HG03039 (cell line): ENCODE measurements at regions not wholly inside any gene's neighbourhood (a gene's known extent, or its start where the extent isn't known, plus 50 kb on each side); places are given as distances from the start of the nearest gene placed in this dataset.

ENCODE experiments used
- ATAC-seq: cut with Tn5 transposase; IDR thresholded peaks from one replicate; pipeline ENCODE4 v1.9.1; 2021; ENCODE audit warnings: mild to moderate bottlenecking, moderate library complexity; ENCODE audit not compliant: unreplicated experiment

DNA sequence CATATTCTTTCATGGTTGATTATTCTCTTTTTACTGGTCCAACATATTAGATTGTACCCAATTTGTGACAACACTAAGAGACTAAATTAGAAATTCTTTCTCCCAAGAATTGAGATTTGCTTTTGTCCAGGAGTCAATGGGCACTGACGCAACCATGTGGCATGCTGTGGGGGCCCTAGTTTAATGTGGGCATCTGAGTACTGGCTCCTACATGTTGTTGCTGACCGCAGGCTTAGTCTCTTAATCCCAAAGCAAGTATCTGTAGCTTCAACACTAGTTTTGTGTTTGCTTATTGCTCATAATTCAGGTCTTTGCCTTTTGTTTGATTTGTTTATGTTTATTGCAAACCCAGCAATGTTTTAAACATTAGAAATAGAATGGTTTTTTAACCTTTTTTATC lies 263.4 kb upstream of the NDST4 start:
- ATAC-seq = no peak

DNA sequence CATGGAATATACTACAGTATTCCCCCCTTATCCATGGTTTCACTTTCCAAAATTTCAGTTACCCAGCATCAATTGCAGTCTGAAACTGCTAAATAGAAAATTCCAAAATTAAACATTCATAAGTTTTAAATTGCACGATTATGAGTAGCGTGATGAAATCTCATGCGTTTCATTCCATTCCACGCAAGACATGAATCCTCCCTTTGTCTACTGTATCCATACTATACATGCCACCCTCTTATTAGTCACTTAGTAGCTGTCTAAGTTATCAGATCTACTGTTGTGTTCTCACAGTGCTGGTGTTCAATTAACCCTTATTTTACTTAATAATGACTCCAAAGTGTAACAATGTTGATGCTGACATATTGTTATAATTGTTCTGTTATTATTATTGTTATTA lies 261.2 kb upstream of the NDST4 start:
- ATAC-seq = no peak

DNA sequence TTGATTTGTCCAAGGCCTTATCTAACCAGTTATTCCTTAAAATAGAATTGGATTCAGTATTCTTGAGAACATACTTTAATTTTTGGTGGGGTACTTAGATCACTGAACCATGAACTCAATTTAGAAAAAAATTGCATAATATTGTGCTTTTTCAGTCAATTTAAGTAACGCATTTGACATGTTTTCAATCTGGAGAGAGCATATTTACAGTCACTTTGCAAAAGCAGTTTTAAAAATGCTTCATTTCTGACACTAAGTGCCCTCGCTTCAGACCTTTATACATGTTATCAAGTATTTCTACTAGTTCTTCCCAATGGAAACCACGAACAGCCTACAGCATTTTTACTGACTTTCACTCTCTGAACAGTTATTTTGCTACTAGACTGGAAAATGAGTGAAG lies 257.1 kb upstream of the NDST4 start:
- ATAC-seq = no peak

DNA sequence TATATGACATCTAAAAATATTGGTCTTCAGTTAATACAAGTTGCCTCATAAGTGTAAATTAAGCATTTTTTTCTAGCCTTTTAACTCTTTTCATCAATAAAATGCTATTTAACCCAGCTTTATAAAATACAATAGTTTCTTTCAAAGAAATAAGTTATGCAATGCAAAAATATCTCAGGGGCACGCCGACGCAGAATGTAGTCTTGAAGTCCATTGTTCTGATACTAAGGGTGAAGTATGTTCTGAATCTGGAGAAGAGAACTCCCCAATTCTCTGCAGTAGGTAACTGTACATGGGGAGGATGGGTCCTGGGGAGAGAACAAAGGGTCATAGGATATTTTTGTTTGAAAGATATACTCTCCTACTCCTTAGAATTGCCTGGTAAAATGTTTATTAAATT lies 256.6 kb upstream of the NDST4 start:
- ATAC-seq = no peak

DNA sequence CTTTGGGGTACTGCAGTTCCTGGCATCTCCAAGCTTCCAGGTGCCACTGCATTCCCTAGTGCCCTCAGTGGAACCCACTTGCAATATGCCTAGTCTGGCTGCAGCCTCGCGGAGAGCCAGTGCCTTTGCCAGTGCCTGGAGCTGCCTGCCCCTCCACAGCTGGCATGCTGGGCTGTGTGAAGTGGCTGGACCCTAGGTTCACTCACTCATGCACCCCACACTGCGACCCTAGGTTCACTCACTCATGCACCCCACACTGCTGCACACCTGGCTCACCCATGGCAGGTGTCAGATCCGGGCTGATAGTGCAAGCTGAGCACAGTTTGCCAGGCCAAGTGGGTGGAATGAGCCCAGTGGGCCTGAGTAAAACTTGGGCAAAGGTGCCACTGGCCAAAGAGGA lies 253.0 kb upstream of the NDST4 start:
- ATAC-seq = no peak

DNA sequence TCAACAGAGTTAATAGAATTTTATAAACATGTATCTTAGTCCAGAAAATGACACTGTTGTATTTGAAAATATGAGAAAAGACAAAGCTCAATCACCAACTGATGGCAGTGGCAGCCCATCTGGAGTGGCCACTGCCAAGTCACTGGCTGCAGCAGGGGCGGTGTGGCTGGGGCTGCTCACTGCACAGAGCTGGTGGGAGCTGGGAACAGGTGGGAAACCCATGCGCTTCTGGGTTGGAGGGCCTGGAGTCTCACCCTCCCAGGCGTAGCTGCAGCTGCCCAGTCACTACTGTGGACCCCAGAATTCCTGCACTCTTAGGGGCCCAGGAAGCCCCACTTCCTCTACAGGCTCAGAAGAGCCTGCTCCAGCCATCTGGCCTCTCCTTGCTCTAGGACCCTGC lies 251.8 kb upstream of the NDST4 start:
- ATAC-seq = no peak

DNA sequence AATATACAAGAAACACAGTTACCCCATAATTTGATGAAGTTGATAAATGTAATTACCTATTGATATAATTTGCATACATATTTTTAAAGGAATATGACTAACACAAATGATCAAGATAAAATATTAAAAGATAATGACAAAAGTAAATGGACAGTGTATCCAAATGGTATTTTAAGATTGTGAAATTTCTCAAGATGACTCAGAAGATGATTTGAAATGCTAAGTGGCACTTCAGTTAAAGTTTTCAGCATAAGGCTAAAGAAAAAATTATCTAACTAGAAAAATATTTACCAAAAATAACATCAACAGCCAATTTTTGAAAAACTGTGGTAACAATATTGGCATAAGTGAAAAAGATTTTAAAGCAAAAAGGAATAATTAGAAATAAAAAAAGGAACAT lies 248.4 kb upstream of the NDST4 start:
- no peak for ATAC-seq

DNA sequence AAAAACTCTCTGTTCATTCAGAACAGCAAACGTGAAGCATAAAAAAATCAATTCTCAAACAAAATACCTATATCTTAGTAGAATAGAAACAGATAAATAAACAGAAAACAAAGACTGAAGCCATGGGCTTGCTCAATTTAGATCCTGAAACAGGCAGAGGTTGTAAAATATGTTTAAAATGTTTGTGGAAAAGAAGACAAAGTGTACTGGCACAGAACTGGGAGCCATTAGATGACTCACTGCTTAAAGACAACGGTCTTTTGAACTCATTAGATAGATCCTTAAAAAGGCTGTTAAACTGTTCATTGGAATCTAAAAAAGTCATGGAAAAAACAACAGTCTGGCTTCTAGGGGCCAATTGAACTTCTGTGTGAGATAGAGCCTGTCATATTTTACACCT lies 247.0 kb upstream of the NDST4 start:
- no peak for ATAC-seq

DNA sequence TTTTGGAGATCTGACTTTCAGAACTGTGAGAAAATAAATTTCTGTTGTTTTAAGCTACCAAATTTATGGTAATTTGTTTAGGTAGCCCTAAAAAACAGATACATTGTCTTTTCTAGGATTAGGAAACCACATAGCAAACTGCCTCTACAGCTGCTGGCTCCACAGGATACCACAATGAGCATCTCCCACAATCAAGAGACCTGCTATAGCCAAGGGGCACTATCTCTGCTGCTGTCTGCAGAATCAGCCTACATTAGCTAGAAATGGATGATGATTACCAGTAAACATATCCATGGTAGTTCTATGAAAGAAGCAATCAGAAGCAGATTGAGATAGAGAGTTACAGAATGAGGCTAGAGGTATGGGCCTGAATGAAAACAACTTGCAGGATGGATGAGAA lies 244.4 kb upstream of the NDST4 start:
- ATAC-seq = no peak

DNA sequence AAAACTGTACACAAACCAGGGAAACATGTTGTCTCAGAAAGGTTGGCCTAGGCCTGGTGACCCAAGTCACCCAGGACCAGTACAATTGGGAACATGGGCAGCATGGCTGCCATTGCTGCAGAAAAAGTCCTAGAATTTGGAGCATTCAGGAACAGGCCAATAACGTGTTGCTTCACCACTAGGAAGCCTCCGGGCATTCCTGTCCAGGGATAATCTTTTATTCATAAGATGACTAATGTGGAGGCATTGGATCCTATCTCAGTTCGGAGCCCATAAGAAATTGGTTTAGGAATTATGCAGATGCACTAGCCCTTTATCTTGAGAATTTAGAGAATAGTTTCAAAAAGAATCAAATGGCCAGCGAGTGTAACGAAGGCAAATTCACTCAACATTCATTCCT lies 242.8 kb upstream of the NDST4 start:
- ATAC-seq = no peak

DNA sequence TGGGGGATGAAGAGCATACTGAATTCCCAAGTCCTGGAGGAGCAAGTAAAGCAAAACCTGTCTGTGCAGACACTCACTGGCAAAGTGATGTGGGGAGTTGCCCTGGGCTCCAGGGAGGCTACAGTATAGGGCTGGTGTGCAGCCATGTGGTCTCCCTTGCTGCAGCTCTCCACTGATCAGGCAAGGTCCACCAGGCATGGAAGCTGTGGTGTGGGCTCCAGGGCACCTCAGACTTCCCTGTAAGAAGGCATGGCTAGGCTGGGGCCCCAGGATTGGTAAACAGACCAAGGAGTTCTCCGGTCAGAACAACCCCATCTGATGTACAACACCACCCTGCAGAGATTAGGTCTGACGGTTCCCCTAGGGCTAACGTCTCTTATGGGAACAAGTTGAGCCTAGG lies 241.9 kb upstream of the NDST4 start:
- ATAC-seq = no peak

DNA sequence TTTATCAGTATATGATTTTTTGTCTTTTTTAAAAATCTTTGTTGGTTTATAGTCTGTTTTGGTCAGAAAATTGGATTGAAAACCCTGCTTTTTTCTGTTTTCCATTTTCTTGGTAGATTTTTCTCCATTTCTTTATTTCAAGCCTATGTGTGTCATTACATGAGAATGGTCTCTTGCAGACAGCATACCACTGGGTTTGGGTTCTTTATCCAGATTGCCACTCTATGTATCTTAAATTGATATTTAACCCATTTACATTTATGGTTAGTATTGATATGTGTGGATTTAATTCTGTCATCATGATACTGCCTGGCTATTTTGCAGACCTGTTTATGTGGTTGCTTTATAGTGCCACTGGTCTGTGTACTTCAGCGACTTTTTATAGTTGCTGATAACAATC lies 239.9 kb upstream of the NDST4 start:
- no peak for ATAC-seq

DNA sequence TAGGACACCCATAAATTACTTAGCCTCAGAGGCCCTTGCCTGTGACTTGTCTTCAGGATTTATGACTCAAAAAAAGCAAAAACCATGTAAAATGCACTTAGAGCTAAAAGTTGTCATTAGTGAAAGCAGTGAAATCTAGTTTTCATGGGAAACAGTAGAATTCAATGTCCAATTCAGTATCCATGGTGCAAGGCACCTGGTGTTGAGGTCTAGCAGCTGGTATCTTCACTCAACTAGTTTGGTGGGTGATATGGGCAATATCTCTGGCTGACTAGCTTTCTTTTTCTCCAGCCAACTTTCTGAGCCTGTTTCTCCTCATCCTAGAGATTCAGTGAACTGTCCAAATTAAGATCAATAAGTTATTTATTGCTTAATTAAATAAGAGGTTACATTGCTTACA lies 229.8 kb upstream of the NDST4 start:
- ATAC-seq = no peak

DNA sequence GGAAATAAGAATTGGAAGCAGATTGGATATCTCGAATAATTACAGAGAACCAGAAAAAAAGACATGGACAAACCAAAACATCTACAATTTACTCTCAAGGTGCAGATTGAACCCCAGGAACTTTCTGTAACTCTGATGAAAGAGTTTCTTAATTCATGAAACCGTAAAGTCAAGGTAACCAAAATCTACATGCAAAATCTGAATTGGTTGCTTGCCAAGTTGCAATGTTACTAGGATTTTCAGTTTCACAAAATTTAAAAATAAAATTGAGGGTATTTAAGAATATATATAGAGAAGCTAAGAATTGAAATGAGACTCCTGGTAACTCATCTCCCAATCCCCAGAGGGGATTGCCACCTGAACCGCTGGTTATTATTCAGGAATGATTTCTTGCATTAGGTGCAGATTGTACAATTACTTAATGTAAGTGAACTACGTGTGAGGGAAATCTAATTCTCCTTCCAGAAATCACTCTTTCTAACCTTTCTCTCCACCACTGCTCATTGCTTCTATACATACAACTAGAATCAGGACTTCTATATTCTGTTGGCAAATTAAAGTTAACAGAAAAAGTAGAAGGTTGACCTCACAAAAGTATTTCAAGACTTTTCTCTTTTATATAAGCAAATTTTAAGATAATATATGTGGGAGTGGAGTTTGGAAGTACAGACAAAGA lies 221.5 kb upstream of the NDST4 start:
- no peak for ATAC-seq

DNA sequence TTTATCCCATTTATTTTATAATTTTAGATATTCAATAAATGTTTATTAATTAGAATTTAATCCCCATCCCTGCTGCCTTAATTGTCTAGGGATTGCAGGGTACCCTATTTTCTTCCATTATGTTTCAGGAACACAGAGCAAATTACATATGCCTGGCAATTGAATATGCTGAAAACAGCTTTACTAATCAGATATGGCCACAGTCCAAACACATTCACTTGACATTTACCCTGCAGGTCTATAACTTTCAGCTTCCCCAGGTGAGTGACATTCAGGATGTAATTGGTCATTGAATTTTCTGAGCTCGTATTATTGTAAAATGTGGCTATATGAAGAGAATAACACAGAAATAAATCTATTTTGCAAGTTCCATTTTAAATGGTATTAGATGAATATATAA lies 218.7 kb upstream of the NDST4 start:
- no peak for ATAC-seq

DNA sequence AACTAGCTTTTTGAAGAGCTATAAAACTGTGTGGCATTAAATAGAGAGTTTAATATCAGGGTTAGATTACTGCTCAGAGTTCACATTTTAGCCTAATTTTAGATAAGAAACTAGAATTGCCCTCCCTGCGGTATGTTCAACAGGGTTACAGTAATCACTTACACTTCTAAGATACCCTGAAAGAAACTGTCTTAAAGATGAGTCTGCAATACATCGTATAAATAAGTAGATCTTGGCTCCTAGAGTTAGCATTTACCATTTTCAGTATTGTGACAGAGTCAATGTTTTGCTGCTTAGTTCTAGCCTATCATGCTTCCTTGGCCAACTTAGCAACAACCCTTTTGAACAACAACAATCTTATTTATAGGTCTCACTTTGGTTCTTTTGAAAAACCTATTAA lies 217.8 kb upstream of the NDST4 start:
- ATAC-seq = no peak

DNA sequence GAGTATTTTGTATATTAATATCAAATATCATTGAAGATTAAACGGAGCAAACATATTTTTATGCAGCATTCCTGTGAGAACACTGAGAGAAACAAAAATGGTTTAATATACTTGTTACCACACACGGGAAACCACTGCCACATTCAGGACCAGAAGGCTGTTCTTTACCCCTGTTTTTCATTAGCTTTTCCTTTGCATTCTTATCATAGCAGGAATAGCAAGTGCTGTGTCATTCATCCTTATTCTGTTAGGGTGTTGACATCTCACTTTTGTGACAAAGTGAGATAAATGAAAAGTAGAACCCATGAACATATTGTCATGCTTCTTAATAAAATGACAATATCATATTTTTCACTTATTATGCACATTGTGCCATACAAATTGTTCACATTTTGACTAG lies 212.4 kb upstream of the NDST4 start:
- ATAC-seq = no peak

DNA sequence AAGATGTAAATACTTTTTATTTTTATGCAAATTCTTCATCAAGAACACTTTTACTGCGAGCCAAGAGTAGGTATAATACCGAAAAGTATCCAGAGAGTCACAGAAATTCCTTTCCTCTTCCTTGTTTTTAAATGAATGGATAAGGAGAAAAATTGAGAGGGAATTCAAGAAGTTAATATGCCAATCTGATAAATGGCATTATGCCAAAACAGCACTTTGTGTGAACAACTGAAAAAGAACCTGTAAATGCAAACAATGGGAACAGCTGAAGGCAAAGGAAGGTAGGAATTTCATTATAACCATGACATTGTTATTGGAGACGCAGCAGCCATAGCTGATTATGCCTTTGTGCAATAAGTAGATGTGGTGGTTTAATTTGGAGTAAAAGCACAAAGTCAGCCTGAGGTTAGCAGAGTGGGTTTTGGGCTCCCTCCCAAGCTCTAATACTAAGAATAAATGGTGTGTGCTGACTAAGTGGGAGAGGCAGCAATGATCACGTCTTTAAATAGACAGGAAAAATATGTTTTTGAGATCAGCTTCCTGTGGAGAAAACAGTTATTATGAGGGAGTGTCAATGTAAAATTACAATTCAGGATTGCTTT lies 209.8 kb upstream of the NDST4 start:
- no peak for ATAC-seq

DNA sequence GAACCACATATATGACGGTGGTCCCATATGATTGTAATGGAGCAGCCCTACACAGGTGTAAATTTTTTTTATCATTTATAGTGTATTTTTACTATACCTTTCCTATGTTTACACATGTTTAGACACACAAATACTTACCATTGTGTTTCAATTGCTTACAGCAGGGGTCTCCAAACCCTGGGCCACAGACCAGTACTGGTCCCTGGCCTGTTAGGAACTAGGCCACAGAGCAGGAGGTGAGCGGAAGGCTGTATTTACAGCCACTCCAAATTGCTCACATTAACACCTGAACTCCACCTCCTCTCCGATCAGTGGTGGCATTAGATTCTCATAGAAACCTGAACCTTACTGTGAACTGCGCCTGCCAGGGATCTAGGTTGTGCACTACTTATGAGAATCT lies 201.8 kb upstream of the NDST4 start:
- ATAC-seq = no peak

DNA sequence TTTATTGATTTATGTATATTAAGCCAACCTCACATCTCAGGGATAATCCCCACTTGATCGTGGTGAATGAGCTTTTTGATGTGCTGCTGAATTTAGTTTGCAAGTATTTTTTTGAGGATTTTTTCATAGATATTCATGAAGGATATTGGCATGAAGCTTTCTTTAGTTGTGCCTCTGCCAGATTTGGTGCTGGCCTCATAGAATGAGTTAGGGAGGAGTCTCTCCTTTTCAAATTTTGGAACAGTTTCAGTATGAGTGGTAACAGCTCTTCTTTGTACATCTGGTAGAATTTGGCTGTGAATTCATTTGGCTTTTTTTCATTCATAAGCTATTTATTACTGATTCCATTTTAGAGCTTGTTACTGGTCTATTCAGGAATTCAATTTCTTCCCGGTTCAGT lies 197.2 kb upstream of the NDST4 start:
- ATAC-seq = no peak

DNA sequence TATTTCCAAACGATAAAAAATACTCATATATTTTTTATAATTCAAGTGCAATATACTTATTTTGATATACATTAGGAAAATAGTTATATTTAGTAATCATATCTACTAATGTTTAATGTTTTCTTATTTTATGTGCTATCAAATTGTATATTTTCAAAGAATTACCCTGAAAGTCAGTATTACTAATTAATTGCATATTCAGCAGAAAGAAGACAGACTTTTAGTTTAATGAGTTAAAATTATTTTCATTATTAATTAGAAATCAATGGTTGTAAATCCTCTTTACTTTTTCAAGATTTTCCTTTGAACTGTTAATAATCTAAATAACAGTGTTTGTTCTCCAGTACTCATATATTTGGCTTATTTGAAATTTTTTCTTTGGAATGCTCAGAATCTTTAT lies 181.3 kb upstream of the NDST4 start:
- ATAC-seq = no peak

DNA sequence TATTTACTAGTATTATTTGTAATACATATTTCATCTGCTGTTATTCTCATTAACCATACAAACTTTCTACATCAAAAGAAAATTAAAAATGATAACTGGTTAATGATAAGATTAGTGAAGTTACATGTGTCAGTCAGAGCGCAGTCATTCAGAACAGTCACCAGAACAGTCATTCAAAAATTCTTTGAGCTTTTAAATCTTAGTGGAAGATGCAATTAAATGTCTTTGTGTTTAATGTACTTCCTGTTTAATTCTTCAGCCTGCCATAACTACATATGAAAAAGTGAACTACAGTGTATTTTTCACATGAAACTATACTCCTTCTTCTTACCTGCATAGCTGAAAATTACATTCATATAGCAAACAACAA lies 179.7 kb upstream of the NDST4 start:
- no peak for ATAC-seq

DNA sequence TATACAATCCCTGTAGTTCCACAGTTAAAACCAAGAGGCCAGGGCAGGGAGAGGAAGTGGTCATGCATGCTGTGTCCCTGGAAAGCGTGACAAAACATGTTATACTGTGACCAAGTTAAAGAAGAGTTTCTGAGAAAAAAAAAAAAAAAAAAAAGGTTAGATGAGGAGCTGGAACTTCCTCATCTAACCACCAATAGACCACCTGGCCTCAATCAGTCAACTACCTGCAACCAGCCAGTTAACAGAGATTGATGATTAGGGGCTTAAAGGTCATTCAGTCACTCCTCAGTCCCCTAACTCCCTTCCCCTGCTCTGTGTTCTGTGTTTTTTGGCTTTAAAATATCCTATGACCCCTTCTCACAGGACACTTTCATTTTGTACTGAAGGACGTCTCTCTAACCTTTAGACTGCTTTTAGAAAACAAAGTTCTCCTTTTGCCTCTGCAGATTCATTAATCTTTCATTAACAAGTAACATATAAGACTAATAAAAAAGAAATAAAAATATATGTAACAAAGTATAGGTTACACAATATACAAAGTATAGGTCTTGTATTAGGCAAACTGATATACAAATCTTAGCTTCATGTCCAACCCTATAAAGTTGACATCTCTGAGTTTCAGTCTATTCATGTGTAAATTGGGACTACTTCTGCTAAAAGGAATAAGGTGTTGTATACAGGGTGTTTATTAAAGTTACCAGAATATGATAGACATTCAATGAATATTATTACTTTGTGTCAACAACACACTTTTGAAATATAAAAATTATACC lies 179.1 kb upstream of the NDST4 start:
- no peak for ATAC-seq
